OCI-LY7 (cell line): ENCODE measurements at regions not wholly inside any gene's neighbourhood (a gene's known extent, or its start where the extent isn't known, plus 50 kb on each side); places are given as distances from the start of the nearest gene placed in this dataset.

Source experiments
- BruUV-seq: library from RNA; stranded (reverse); fragments of 400-500 nt; replicated peaks from 2 replicates; lab custom pipeline; 2021; lab: Mats Ljungman, UMichigan
- CTCF ChIA-PET: fragments of 300-600 bp; sonication (Branson Sonifier 250); formaldehyde crosslinking; loops from one replicate; lab custom pipeline; 2022; ENCODE audit warnings: antibody characterized with exemption; ENCODE audit not compliant: unreplicated experiment; lab: Charles Lee
- POLR2A ChIA-PET: fragments of 300-600 bp; sonication (Branson Sonifier 250); formaldehyde crosslinking; loops from one replicate; lab custom pipeline; 2022; ENCODE audit warnings: antibody characterized with exemption; lab: Charles Lee
- DNase-seq: peaks from one replicate; pipeline ENCODE4 v3.0.0-alpha.2; 2015; ENCODE audit warnings: low spot score
- H2AFZ ChIP-seq: fragments of 200-600 bp; sonication (generic), shearing (Covaris generic); 2 replicates; pipeline ENCODE4 v1.6.1; 2014; ENCODE audit warnings: mild to moderate bottlenecking, antibody characterized with exemption, low read length, moderate library complexity
- H3K27ac ChIP-seq: fragments of 200-600 bp; sonication (generic); 2 replicates; pipeline ENCODE4 v1.5.1; 2014; ENCODE audit warnings: mixed run types, low read depth, mild to moderate bottlenecking, moderate library complexity, low read length, inconsistent platforms; ENCODE audit not compliant: poor library complexity, severe bottlenecking
- H3K36me3 ChIP-seq: fragments of 200-600 bp; sonication (generic); 2 replicates; pipeline ENCODE4 v1.6.1; 2014; ENCODE audit warnings: mild to moderate bottlenecking, antibody characterized with exemption, low read length, moderate library complexity, mixed read lengths; ENCODE audit not compliant: insufficient read depth
- H3K4me1 ChIP-seq: fragments of 200-600 bp; sonication (generic); 2 replicates; pipeline ENCODE4 v1.5.1; 2014; ENCODE audit warnings: mild to moderate bottlenecking, low read length; ENCODE audit not compliant: insufficient read depth, poor library complexity, severe bottlenecking
- H3K4me2 ChIP-seq: fragments of 200-600 bp; sonication (generic); 2 replicates; pipeline ENCODE4 v1.6.1; 2014; ENCODE audit warnings: mild to moderate bottlenecking, low read length
- H3K4me3 ChIP-seq: fragments of 200-600 bp; sonication (generic); 2 replicates; pipeline ENCODE4 v1.5.1; 2014; ENCODE audit warnings: mild to moderate bottlenecking, low read depth, low read length; ENCODE audit not compliant: poor library complexity, severe bottlenecking
- H3K79me2 ChIP-seq: fragments of 200-600 bp; sonication (generic); 2 replicates; pipeline ENCODE4 v1.6.1; 2016; ENCODE audit warnings: low read depth, mild to moderate bottlenecking, low read length, moderate library complexity, mixed read lengths; ENCODE audit not compliant: insufficient read depth
- H3K9me2 ChIP-seq: fragments of 200-600 bp; sonication (generic); 2 replicates; pipeline ENCODE4 v1.6.1; 2016; ENCODE audit warnings: mild to moderate bottlenecking, low read length, mixed read lengths; ENCODE audit not compliant: insufficient read depth
- H3K9me3 ChIP-seq: fragments of 200-600 bp; sonication (generic); 2 replicates; pipeline ENCODE4 v1.6.1; 2014; ENCODE audit warnings: mild to moderate bottlenecking, mixed run types, low read length, mixed read lengths
- H4K20me1 ChIP-seq: fragments of 200-600 bp; sonication (generic); 2 replicates; pipeline ENCODE4 v1.6.1; 2014; ENCODE audit warnings: mild to moderate bottlenecking, antibody characterized with exemption, low read length, moderate library complexity, mixed read lengths; ENCODE audit not compliant: insufficient read depth
- CTCF ChIP-seq: fragments of 200-600 bp; sonication (generic); conservative IDR thresholded peaks from 2 replicates; pipeline ENCODE4 v1.5.1; 2014; ENCODE audit warnings: mild to moderate bottlenecking, antibody characterized with exemption, low read length, moderate library complexity, mixed read lengths
- EZH2phosphoT487 ChIP-seq: fragments of 200-600 bp; sonication (generic); IDR thresholded peaks from 2 replicates; pipeline ENCODE4 v1.6.1; 2018; ENCODE audit warnings: low read depth, borderline replicate concordance, mild to moderate bottlenecking, mixed run types, antibody characterized with exemption, low read length, moderate library complexity, mixed read lengths
- intact Hi-C: fragments of 100-400 bp; cut with micrococcal nuclease; formaldehyde crosslinking; loops from one replicate; pipeline ENCODE4 v1.10.0; 2022; ENCODE audit not compliant: unreplicated experiment

GRCh38 chr13:111045170-111045569 lies 69.9 kb upstream of the ARHGEF7 start:
- no TSS peak for BruUV-seq
- no peaks in the 10 kb centered on the region for H3K9me3 ChIP-seq
- H3K27ac ChIP-seq: no peak overlapping the region
- DNase-seq: no peak
- H2AFZ ChIP-seq: no peak overlapping the region
- CTCF ChIA-PET: no interaction called here
- H3K4me1 ChIP-seq: no peaks in the 10 kb centered on the region
- no peaks in the 10 kb centered on the region for H3K9me2 ChIP-seq
- POLR2A ChIA-PET: no interaction called here
- intact Hi-C loops: no loop called here
- no peaks in the 10 kb centered on the region for H3K36me3 ChIP-seq
- H4K20me1 ChIP-seq: no peaks in the 10 kb centered on the region
- no peak for TF ChIP-seq EZH2phosphoT487
- no peak for TF ChIP-seq CTCF
- H3K4me2 ChIP-seq: no peak overlapping the region
- no peak overlapping the region for H3K4me3 ChIP-seq
- H3K79me2 ChIP-seq: no peaks in the 10 kb centered on the region

GRCh38 chr13:111044087-111044830 lies 70.9 kb upstream of the ARHGEF7 start:
- no TSS peak for BruUV-seq
- no peaks in the 10 kb centered on the region for H3K36me3 ChIP-seq
- H2AFZ ChIP-seq: no peak overlapping the region
- no peaks in the 10 kb centered on the region for H3K4me1 ChIP-seq
- no peaks in the 10 kb centered on the region for H4K20me1 ChIP-seq
- intact Hi-C loops: no loop called here
- H3K9me2 ChIP-seq: no peaks in the 10 kb centered on the region
- no peak overlapping the region for H3K27ac ChIP-seq
- H3K79me2 ChIP-seq: no peaks in the 10 kb centered on the region
- no peak for TF ChIP-seq EZH2phosphoT487
- TF ChIP-seq CTCF: no peak
- no peak overlapping the region for H3K4me3 ChIP-seq
- no peak overlapping the region for H3K4me2 ChIP-seq
- H3K9me3 ChIP-seq: no peaks in the 10 kb centered on the region
- CTCF ChIA-PET: no interaction called here
- no peak for DNase-seq
- POLR2A ChIA-PET: no interaction called here

- CTCF ChIA-PET: no interaction called here
- no TSS peak for BruUV-seq
- DNase-seq: no peak
- Histone ChIP-seq H3K4me2 (no peak overlapping the region), H3K9me2 (no peaks in the 10 kb centered on the region), H3K4me3 (no peak overlapping the region), H4K20me1 (no peaks in the 10 kb centered on the region), H3K36me3 (no peaks in the 10 kb centered on the region), H2AFZ (no peak overlapping the region), H3K9me3 (no peaks in the 10 kb centered on the region), H3K4me1 (no peaks in the 10 kb centered on the region), H3K79me2 (no peaks in the 10 kb centered on the region), H3K27ac (no peak overlapping the region)
- POLR2A ChIA-PET: no interaction called here
- TF ChIP-seq EZH2phosphoT487 (no peak), CTCF (no peak)
- intact Hi-C loops: no loop called here
Measured at GRCh38 chr13:111043575-111043982, 71.5 kb upstream of the ARHGEF7 start.
